Mammary epithelial cell (primary cell): ENCODE measurements at regions not wholly inside any gene's neighbourhood (a gene's known extent, or its start where the extent isn't known, plus 50 kb on each side); places are given as distances from the start of the nearest gene placed in this dataset.

Source experiments
- CTCF ChIP-seq, 2 donors: IDR thresholded peaks in 1 of 2; conservative IDR thresholded peaks in 1 of 2; 2 replicates each; pipeline ENCODE4 v1.5.1; 2011 to 2012; ENCODE audit warnings: inconsistent platforms in 2 of 2, low read length in 2 of 2, mild to moderate bottlenecking in 2 of 2, control low read depth in 1 of 2, low read depth in 1 of 2; ENCODE audit not compliant: insufficient read depth in 1 of 2; ENCODE audit errors: extremely low read depth in 1 of 2
- EZH2 ChIP-seq: IDR thresholded peaks from 2 replicates; pipeline ENCODE4 v1.6.1; 2012; ENCODE audit warnings: low read length, inconsistent platforms, borderline replicate concordance

GRCh38 chr5:153361735-153362409, 128.6 kb upstream of the GRIA1 start:
- TF ChIP-seq EZH2: no peak
- TF ChIP-seq CTCF (conservative IDR thresholded peaks at IDR 0.05 in 1 of 2, IDR thresholded peaks at IDR 0.05 in 1 of 2; ENCODE audit: extremely low read depth in 1 of 2, insufficient read depth in 1 of 2, low read depth in 1 of 2, low read length in 2 of 2): no peak
